Endodermal cell (in vitro differentiated cells): ENCODE measurements at regions not wholly inside any gene's neighbourhood (a gene's known extent, or its start where the extent isn't known, plus 50 kb on each side); places are given as distances from the start of the nearest gene placed in this dataset.

Source experiments
- DNase-seq: peaks from one replicate; pipeline ENCODE4 v3.0.0-alpha.2; 2017
- H3K27ac ChIP-seq: 2 replicates; pipeline ENCODE4 v1.5.1; 2013; ENCODE audit warnings: mild to moderate bottlenecking, low read depth, low read length, moderate library complexity
- H3K27me3 ChIP-seq: 2 replicates; pipeline ENCODE4 v1.6.1; 2013; ENCODE audit warnings: mild to moderate bottlenecking, low read length, moderate library complexity; ENCODE audit not compliant: insufficient read depth, control insufficient read depth, poor library complexity, severe bottlenecking
- H3K36me3 ChIP-seq: 2 replicates; pipeline ENCODE4 v1.7.0; 2013; ENCODE audit warnings: mild to moderate bottlenecking, low read length, moderate library complexity; ENCODE audit not compliant: control insufficient read depth, insufficient read depth
- H3K4me1 ChIP-seq: one replicate; pipeline ENCODE4 v1.7.0; 2013; ENCODE audit warnings: low read length; ENCODE audit not compliant: control insufficient read depth, insufficient read depth
- H3K4me3 ChIP-seq: 2 replicates; pipeline ENCODE4 v1.5.1; 2013; ENCODE audit warnings: mild to moderate bottlenecking, low read length, moderate library complexity
- H3K9ac ChIP-seq: 2 replicates; pipeline ENCODE4 v1.6.1; 2013; ENCODE audit warnings: mild to moderate bottlenecking, low read length, moderate library complexity; ENCODE audit not compliant: poor library complexity, severe bottlenecking; ENCODE audit errors: extremely low read depth
- H3K9me3 ChIP-seq: 2 replicates; pipeline ENCODE4 v1.6.1; 2013; ENCODE audit warnings: mild to moderate bottlenecking, low read length, moderate library complexity; ENCODE audit not compliant: control insufficient read depth
- H3K27ac Mint-ChIP-seq: 2 replicates; pipeline ENCODE4 v1.8.0; 2020; ENCODE audit warnings: mixed read lengths
- H3K27me3 Mint-ChIP-seq: 2 replicates; pipeline ENCODE4 v1.8.0; 2021; ENCODE audit warnings: mild to moderate bottlenecking, mixed read lengths; ENCODE audit not compliant: insufficient read depth
- H3K36me3 Mint-ChIP-seq: 2 replicates; pipeline ENCODE4 v1.8.0; 2020; ENCODE audit warnings: low read depth, mixed read lengths
- H3K4me1 Mint-ChIP-seq: 2 replicates; pipeline ENCODE4 v1.8.0; 2020; ENCODE audit warnings: mixed read lengths
- H3K4me3 Mint-ChIP-seq: 2 replicates; pipeline ENCODE4 v1.8.0; 2020; ENCODE audit warnings: mild to moderate bottlenecking, moderate library complexity, mixed read lengths
- H3K9me3 Mint-ChIP-seq: 2 replicates; pipeline ENCODE4 v1.8.0; 2020; ENCODE audit warnings: mild to moderate bottlenecking, mixed read lengths
- WGBS, 2 experiments: methylation state at CpG; one replicate each; pipeline versions ENCODE4 v1.1.5 to v1.1.7; 2013; ENCODE audit warnings: missing lambda C conversion rate in 2 of 2, mixed read lengths in 1 of 2; ENCODE audit not compliant: insufficient coverage in 1 of 2, insufficient read length in 1 of 2; 5-methylcytosine and 5-hydroxymethylcytosine counted together
- TF ChIP-seq, protein P1 (sequence below): fragments of 200-600 bp; sonication (generic); conservative IDR thresholded peaks from 2 replicates; pipeline ENCODE4 v1.5.0; 2021; ENCODE audit warnings: antibody characterized with exemption, mild to moderate bottlenecking

DNA sequence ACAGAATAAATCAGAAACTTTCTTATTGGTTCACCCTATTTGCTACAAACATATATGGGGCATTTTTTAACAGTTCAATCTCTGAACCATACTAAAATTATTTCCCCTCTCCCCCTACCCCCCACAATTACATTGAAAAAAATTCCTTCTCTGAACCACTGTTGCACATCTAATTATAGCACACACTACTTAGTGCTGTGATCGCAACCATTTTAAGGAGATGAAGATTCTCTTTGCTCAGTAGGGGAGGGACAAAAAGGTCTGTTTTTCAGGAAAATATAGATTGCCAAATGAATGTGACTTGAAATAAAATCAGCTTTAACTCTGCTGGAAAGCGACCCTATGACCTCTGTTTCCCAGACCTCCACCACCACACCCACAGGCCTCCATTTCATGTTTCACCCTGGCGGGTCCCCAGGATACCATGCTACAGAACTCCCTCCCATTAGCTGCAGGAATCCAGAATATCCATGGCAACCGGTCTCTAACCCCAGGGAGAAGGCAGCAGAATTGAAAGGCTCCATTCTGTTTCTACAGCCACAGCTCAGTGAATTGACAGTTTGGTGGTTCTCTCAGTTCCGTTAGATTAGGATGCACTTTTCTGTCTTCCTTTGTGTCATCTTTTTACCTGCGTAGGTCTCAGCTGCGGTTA lies 286.3 kb downstream of the TBC1D4 start:
- H3K27ac ChIP-seq, result peak overlapping the region; percentile 91
- no peak overlapping the region for H3K4me3 ChIP-seq
- no peaks in the 10 kb centered on the region for H3K27me3 Mint-ChIP-seq
- H3K36me3 ChIP-seq, result no peaks in the 10 kb centered on the region
- no peak overlapping the region for H3K4me3 Mint-ChIP-seq
- WGBS, 2 experiments, result 59 to 80% methylated on average over 5 to 7 of the region's 7 CpGs
- H3K36me3 Mint-ChIP-seq, result no peaks in the 10 kb centered on the region
- TF ChIP-seq, protein P1, sequence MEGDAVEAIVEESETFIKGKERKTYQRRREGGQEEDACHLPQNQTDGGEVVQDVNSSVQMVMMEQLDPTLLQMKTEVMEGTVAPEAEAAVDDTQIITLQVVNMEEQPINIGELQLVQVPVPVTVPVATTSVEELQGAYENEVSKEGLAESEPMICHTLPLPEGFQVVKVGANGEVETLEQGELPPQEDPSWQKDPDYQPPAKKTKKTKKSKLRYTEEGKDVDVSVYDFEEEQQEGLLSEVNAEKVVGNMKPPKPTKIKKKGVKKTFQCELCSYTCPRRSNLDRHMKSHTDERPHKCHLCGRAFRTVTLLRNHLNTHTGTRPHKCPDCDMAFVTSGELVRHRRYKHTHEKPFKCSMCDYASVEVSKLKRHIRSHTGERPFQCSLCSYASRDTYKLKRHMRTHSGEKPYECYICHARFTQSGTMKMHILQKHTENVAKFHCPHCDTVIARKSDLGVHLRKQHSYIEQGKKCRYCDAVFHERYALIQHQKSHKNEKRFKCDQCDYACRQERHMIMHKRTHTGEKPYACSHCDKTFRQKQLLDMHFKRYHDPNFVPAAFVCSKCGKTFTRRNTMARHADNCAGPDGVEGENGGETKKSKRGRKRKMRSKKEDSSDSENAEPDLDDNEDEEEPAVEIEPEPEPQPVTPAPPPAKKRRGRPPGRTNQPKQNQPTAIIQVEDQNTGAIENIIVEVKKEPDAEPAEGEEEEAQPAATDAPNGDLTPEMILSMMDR, result no peak
- no peak overlapping the region for H3K27ac Mint-ChIP-seq
- H3K9me3 Mint-ChIP-seq, result no peaks in the 10 kb centered on the region
- H3K9ac ChIP-seq, result no peak overlapping the region
- DNase-seq, result peak; percentile 40
- H3K4me1 ChIP-seq, result no peaks in the 10 kb centered on the region
- no peaks in the 10 kb centered on the region for H3K27me3 ChIP-seq
- H3K9me3 ChIP-seq, result no peaks in the 10 kb centered on the region
- H3K4me1 Mint-ChIP-seq, result no peaks in the 10 kb centered on the region

DNA sequence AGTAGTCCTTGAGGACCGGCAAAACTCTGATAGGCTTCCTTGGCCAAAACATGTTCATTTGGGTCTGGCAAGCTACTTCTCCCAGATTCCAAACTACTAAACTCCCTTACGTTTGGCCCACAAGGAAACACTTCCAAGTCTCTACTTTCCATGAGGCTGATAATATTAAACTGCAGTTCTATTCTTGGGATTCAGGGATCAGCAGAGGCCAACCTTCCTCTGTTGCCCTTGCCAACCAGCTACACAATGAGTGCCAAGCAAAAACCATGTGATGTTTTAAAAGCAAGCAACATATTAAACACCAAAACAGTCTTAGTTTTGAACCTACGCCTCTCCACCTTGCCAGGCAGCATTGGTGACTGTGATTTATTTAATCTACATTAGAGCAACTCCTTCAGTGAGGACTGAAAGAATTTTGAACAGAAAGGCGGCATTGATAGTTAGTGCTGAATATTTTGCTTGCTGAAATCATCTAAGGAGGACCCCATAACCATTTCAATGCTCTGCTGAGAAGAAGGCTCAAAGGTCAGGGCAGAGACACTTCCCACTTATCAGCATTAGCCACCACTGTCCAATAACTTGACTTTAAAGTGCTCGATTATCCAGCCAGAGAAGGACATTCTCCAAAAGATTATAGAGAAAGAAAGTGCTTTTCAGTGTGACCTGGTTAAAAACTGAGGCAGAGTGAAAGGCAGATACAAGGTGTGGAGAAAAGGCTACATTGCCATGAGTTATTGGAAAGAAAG lies 287.1 kb downstream of the TBC1D4 start:
- TF ChIP-seq, protein P1, result no peak
- Mint-ChIP-seq H3K27me3 (no peaks in the 10 kb centered on the region), H3K27ac (no peak overlapping the region), H3K4me1 (no peaks in the 10 kb centered on the region), H3K36me3 (no peaks in the 10 kb centered on the region), H3K9me3 (no peaks in the 10 kb centered on the region), H3K4me3 (no peak overlapping the region)
- Histone ChIP-seq H3K9ac (no peak overlapping the region), H3K9me3 (no peaks in the 10 kb centered on the region), H3K27ac (peak overlapping the region; percentile 73), H3K4me3 (no peak overlapping the region), H3K4me1 (no peaks in the 10 kb centered on the region), H3K36me3 (no peaks in the 10 kb centered on the region), H3K27me3 (no peaks in the 10 kb centered on the region)
- WGBS, 2 experiments, result 91 to 93% methylated on average over 2 to 5 of the region's 5 CpGs
- no peak for DNase-seq

DNA sequence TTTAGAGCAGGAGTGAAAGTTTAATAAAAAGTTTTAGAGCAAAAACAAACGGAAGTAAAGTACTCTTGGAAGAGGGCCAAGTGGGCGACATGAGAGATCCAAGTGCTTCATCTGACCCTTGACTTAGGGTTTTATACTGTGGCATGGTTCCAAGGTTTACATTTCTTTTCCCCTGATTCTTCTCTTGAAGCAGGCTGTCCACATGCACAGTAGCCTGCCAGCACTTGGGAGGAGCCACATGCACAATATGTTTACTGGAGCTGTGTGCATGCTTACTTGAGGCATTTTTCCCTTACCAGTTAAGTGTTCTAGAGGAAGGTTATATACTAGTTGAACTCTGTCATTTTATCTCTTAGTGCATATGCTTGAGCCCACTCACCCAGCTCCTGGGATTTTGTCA lies 295.6 kb downstream of the TBC1D4 start:
- H3K27ac ChIP-seq, result no peak overlapping the region
- Mint-ChIP-seq H3K9me3 (peaks cover 31% of the 10 kb centered on the region), H3K27ac (no peak overlapping the region), H3K4me1 (no peaks in the 10 kb centered on the region), H3K36me3 (peaks cover 3% of the 10 kb centered on the region), H3K27me3 (no peaks in the 10 kb centered on the region), H3K4me3 (no peak overlapping the region)
- no peak overlapping the region for H3K4me3 ChIP-seq
- 82 to 100% methylated on average over 2 of the region's 2 CpGs for WGBS, 2 experiments
- peaks cover 12% of the 10 kb centered on the region for H3K9me3 ChIP-seq
- no peaks in the 10 kb centered on the region for H3K27me3 ChIP-seq
- H3K4me1 ChIP-seq, result no peaks in the 10 kb centered on the region
- TF ChIP-seq, protein P1, result no peak
- no peak overlapping the region for H3K9ac ChIP-seq
- H3K36me3 ChIP-seq, result no peaks in the 10 kb centered on the region
- DNase-seq, result no peak
